ENCODE measurements at regions not wholly inside any gene's neighbourhood (a gene's known extent, or its start where the extent isn't known, plus 50 kb on each side); places are given as distances from the start of the nearest gene placed in this dataset.

DNA sequence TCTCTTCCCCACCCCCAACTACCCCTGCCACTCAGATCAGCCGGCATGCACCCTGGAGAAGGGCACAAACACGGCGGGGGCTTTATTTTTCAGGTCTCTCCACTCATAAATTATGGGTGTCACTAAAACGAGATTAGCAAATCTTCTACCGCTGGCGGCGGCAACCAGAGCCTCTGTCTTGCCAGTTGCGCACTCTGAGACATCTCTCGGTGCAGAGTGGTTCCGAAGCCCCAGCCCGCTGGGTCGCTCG, 125.3 kb upstream of the C11orf58 start:
- TF ChIP-seq EZH2phosphoT487 (IDR thresholded peaks at IDR 0.05; ENCODE audit: insufficient read depth, low read depth) (no peak), EZH2 (IDR thresholded peaks at IDR 0.05; ENCODE audit: insufficient read depth, poor library complexity, severe bottlenecking) (no peak)
- H3K9me2 ChIP-seq (ENCODE audit: insufficient read depth), result no peaks in the 10 kb centered on the region
- in situ Hi-C loops (cut with MboI), result no loop called here
- no peaks in the 10 kb centered on the region for H3K9me3 ChIP-seq (ENCODE audit: low read depth)
- peak overlapping the region; percentile 83 for H3K4me2 ChIP-seq (ENCODE audit: unreplicated experiment)
- no peak overlapping the region for H3K9ac ChIP-seq
- peak overlapping the region; percentile 67 for H3K4me3 ChIP-seq
- H3F3A ChIP-seq (ENCODE audit: insufficient read depth), result no peaks in the 10 kb centered on the region
- WGBS, 2 experiments (ENCODE audit: low coverage in 1 of 2, low lambda C conversion rate in 2 of 2, missing lambda C conversion rate in 2 of 2), result 5 to 8% methylated on average over 12 to 13 of the region's 13 CpGs
- H3K27me3 ChIP-seq (replicated peaks; ENCODE audit: insufficient read depth), result peaks cover 95% of the 10 kb centered on the region
- no peaks in the 10 kb centered on the region for H3K36me3 ChIP-seq (ENCODE audit: low read depth)
- H3K79me2 ChIP-seq (ENCODE audit: insufficient read depth), result no peaks in the 10 kb centered on the region
- H3K4me1 ChIP-seq (ENCODE audit: insufficient read depth), result no peaks in the 10 kb centered on the region
- peak overlapping the region; percentile 89; the same call in 1 of the 2 replicates for H2AFZ ChIP-seq
- no peaks in the 10 kb centered on the region for H4K20me1 ChIP-seq (ENCODE audit: insufficient read depth)
- no peak for DNase-seq
- no peak overlapping the region for H3K27ac ChIP-seq

DNA sequence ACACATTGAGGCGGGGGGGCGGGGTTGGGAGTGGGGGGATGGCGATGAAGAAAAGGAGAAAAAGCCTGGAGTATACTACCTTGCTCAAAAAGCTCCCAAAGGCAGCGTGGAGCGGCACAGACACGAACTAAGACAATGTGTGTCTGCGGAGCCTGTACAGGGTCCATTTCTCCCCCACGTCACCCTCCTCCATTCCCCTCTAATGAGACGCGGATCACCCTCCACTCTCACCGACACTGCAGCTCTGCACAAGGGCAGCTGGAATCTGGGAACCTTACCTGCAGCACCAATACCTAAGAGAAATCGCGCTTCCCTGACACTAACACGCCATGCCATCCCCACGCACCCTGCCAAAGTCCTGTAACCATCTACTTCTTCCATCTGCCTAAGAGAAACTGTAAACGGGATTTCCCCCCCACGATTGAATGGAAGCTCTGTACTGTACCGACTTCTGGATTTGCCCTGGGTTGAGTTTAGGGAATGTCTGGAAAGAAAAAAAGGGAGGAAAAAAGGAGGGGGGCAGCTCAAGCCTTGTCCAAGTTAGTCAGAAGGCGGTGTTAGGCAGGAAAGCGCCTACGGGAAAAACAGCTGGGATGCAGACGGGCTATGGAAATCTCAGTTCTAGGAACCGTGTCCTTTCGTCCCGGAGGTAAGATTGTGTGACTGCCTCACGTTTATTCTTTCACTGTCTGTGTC, 125.7 kb upstream of the C11orf58 start:
- Histone ChIP-seq H3K36me3 (ENCODE audit: low read depth) (no peaks in the 10 kb centered on the region), H3K9ac (no peak overlapping the region), H3K79me2 (ENCODE audit: insufficient read depth) (no peaks in the 10 kb centered on the region), H3K4me3 (no peak overlapping the region), H3K27me3 (replicated peaks; ENCODE audit: insufficient read depth) (peaks cover 95% of the 10 kb centered on the region), H3K4me1 (ENCODE audit: insufficient read depth) (no peaks in the 10 kb centered on the region), H3K27ac (no peak overlapping the region), H3K4me2 (ENCODE audit: unreplicated experiment) (peak overlapping the region; percentile 83), H3K9me2 (ENCODE audit: insufficient read depth) (no peaks in the 10 kb centered on the region), H3F3A (ENCODE audit: insufficient read depth) (no peaks in the 10 kb centered on the region), H4K20me1 (ENCODE audit: insufficient read depth) (no peaks in the 10 kb centered on the region), H3K9me3 (ENCODE audit: low read depth) (no peaks in the 10 kb centered on the region), H2AFZ (peak overlapping the region; percentile 89; the same call in 1 of the 2 replicates)
- peak; percentile 14 for DNase-seq
- TF ChIP-seq EZH2phosphoT487 (IDR thresholded peaks at IDR 0.05; ENCODE audit: insufficient read depth, low read depth) (no peak), EZH2 (IDR thresholded peaks at IDR 0.05; ENCODE audit: insufficient read depth, poor library complexity, severe bottlenecking) (peak; percentile 1)
- WGBS, 2 experiments (ENCODE audit: low coverage in 1 of 2, low lambda C conversion rate in 2 of 2, missing lambda C conversion rate in 2 of 2), result 7 to 9% methylated on average over 25 to 26 of the region's 26 CpGs
- in situ Hi-C loops (cut with MboI), result no loop called here

DNA sequence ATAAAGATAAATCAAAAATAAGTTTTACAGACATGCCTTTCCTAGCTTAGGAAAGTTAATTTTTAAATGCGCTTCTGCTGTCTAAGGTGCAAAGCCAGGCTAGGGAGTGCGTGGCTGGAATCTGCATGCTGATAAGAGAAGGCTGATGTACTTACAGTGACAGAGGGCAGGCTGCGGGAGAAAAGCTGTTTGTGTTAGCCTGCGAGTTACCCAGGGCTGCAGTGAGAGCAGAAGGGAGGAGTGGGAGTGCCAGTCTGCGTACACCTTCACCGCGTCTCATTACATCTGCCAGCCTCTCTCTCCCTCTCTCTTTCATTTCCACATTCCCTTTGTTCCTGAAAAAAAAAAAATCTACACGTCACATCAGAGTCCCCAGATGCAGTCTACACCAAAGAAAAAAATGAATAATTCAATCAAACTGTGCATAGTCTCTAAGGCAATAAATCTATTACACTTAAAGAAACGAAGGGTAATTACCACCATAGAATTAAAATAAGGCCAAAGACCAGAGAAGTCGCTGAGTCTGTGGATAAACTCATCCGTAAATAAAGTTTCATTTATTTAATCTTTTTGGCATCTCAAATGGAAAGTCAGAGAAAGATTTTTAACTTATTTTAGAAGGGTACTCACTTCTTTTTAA, 126.4 kb upstream of the C11orf58 start:
- no peak for DNase-seq
- peaks cover 96% of the 10 kb centered on the region for H3K27me3 ChIP-seq (replicated peaks; ENCODE audit: insufficient read depth)

DNA sequence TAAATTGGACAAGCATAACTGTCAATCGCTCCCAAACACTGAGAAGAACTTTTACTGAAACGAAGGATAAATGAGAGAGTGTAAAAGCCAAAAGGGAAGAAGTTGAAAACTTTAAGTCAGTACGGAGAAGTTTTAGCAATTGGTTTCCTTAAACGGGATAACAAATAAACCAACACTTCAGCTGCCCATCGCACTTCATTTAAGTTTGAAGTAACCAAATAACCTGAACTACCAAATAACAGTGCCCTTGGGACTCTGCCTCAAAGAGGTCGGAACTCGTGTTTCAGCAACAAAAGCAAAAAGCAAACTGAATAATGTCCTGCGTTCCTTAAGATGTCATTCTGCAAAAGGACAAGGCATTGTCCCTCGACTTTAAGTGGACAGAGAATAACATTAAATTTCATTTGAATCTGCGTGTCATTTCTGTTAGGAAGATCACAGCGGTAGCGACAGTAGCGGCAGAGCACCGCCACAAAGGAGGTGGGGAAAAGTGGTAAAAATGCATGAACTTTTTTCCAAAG, 127.0 kb upstream of the C11orf58 start:
- no peaks in the 10 kb centered on the region for H3K36me3 ChIP-seq (ENCODE audit: low read depth)
- no peaks in the 10 kb centered on the region for H4K20me1 ChIP-seq (ENCODE audit: insufficient read depth)
- H2AFZ ChIP-seq, result no peak overlapping the region
- H3K9ac ChIP-seq, result no peak overlapping the region
- no peak overlapping the region for H3K27ac ChIP-seq
- H3K4me1 ChIP-seq (ENCODE audit: insufficient read depth), result no peaks in the 10 kb centered on the region
- WGBS, 2 experiments (ENCODE audit: low coverage in 1 of 2, low lambda C conversion rate in 2 of 2, missing lambda C conversion rate in 2 of 2), result 19 to 23% methylated on average over 14 of the region's 14 CpGs
- in situ Hi-C loops (cut with MboI), result no loop called here
- no peak overlapping the region for H3K4me3 ChIP-seq
- H3K27me3 ChIP-seq (replicated peaks; ENCODE audit: insufficient read depth), result peaks cover 96% of the 10 kb centered on the region
- H3K9me2 ChIP-seq (ENCODE audit: insufficient read depth), result no peaks in the 10 kb centered on the region
- no peaks in the 10 kb centered on the region for H3K79me2 ChIP-seq (ENCODE audit: insufficient read depth)
- no peak for DNase-seq
- H3K4me2 ChIP-seq (ENCODE audit: unreplicated experiment), result no peak overlapping the region
- TF ChIP-seq EZH2phosphoT487 (IDR thresholded peaks at IDR 0.05; ENCODE audit: insufficient read depth, low read depth), result no peak
- peak; percentile 79 for TF ChIP-seq EZH2 (IDR thresholded peaks at IDR 0.05; ENCODE audit: insufficient read depth, poor library complexity, severe bottlenecking)
- H3K9me3 ChIP-seq (ENCODE audit: low read depth), result no peaks in the 10 kb centered on the region
- no peaks in the 10 kb centered on the region for H3F3A ChIP-seq (ENCODE audit: insufficient read depth)

More for the DNA sequence above, 126.4 kb upstream of the C11orf58 start:
- WGBS, 2 experiments (ENCODE audit: low coverage in 1 of 2, low lambda C conversion rate in 2 of 2, missing lambda C conversion rate in 2 of 2), result 23 to 25% methylated on average over 11 of the region's 11 CpGs
- Histone ChIP-seq H3K27ac (no peak overlapping the region), H3K9me3 (ENCODE audit: low read depth) (no peaks in the 10 kb centered on the region), H3K9me2 (ENCODE audit: insufficient read depth) (no peaks in the 10 kb centered on the region), H3K4me3 (no peak overlapping the region), H3K79me2 (ENCODE audit: insufficient read depth) (no peaks in the 10 kb centered on the region), H3K4me2 (ENCODE audit: unreplicated experiment) (no peak overlapping the region), H3F3A (ENCODE audit: insufficient read depth) (no peaks in the 10 kb centered on the region), H3K4me1 (ENCODE audit: insufficient read depth) (no peaks in the 10 kb centered on the region), H3K36me3 (ENCODE audit: low read depth) (no peaks in the 10 kb centered on the region), H3K9ac (no peak overlapping the region), H4K20me1 (ENCODE audit: insufficient read depth) (no peaks in the 10 kb centered on the region), H2AFZ (no peak overlapping the region)
- in situ Hi-C loops (cut with MboI), result no loop called here
- TF ChIP-seq EZH2phosphoT487 (IDR thresholded peaks at IDR 0.05; ENCODE audit: insufficient read depth, low read depth) (0 out of 2 replicates have a peak, but pooled peaks have one; percentile 43), EZH2 (IDR thresholded peaks at IDR 0.05; ENCODE audit: insufficient read depth, poor library complexity, severe bottlenecking) (no peak)
